NCI-H345 (cell line): ENCODE measurements at regions not wholly inside any gene's neighbourhood (a gene's known extent, or its start where the extent isn't known, plus 50 kb on each side); places are given as distances from the start of the nearest gene placed in this dataset.

ENCODE experiments used
- DNase-seq: peaks from one replicate; lab custom pipeline; 2025; lab: John Stamatoyannopoulos, UW

DNA sequence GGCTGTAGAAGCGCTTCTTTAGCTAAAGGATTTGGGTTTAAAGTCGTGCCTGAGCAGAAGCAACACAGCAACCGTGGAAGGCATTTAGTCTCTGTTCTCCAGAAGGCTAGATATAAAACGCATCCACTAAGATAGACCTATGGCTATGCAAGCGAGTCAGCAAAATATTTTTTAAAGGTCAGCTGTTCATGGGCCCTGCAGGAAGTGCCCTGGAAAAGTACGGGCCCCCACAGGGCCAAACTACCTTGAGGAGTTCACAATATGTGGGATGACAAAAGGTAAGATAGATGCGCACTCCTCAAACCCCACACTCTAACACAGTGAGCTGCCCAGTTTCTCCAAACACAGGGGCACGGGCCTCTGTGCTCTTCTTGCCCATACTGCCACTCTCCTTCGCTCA is 261.6 kb downstream of the VPS13C start:
- DNase-seq = no peak

GRCh38 chr15:61796056-61796455 is 264.2 kb downstream of the VPS13C start:
- no peak for DNase-seq

- DNase-seq = no peak
These were observed 265.4 kb downstream of the VPS13C start for GRCh38 chr15:61794881-61795280.

DNA sequence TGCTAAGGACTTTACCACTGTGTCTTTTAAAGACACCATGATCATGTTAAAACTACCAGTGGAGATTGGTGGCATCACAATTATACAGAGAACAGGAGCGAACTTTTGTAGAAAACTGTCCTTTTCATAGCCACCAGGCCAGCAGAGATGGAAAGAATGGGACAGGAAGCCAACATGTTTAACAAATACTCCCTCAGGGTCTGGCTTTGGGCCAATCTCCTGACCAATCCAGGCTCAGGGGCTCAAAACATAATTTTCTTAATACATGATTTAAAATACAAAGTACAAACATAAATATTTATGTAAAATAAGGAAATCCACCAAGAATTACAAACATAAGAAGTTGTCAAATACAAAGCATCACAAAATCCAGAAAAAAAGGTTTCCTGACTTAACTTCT is 266.0 kb downstream of the VPS13C start:
- DNase-seq = no peak

GRCh38 chr15:61784734-61785133 is 275.5 kb downstream of the VPS13C start:
- no peak for DNase-seq

DNA sequence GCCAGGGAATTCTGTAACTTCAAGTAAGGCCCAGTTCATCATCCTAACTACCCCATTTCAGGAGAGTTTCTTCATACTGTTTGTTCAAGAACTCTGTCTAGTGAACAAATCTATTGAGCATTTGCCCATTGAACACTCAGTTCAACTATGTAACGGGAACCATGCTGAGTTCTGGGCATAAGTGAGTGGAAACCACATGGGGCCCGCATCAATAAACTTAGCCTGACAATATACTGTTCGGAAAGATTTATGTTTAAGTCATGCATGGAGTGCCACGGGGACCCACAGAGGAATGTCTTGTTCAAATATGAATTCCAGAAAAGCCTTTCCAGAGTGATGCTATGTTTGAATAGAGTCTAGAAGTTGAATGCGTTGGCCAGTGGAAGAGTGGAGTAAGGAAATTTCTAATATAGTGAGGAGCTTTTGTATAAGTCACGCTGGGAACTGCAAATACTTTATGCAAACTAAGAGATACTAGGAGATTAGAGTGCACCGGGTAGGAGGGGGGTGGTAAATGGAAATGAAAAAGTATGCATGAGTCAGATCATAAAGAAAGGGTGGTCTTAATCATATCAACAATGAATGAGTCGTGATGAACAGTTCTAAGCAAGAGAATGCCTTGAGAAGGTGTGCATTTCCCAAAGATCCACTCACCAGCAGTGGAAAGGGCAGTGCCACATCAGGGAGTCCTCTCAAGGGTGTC is 279.8 kb downstream of the VPS13C start:
- DNase-seq = peak; percentile 21

- no peak for DNase-seq
These were observed 282.6 kb downstream of the VPS13C start for GRCh38 chr15:61777689-61778088.

- no peak for DNase-seq
These were observed 290.7 kb downstream of the VPS13C start for GRCh38 chr15:61769557-61769956.

DNA sequence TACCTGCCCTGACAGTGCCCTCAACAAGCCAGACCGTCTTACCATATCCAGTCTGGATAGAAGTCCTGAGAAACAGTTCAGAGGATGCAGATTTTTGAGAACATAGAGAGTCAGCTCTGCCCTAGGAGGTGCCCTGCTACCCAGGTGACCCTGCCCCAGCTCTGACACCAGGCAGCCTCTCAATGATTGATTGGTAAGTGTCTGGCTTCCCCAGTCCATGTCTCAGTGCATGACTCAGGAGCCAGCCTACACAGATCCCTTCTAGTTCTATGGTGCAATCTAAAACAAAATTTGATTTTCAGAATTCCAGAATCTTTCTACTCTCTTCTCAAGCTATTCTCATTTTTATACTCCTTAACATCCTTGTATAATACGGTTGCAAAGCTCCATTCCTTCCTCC is 292.1 kb downstream of the VPS13C start:
- no peak for DNase-seq

DNA sequence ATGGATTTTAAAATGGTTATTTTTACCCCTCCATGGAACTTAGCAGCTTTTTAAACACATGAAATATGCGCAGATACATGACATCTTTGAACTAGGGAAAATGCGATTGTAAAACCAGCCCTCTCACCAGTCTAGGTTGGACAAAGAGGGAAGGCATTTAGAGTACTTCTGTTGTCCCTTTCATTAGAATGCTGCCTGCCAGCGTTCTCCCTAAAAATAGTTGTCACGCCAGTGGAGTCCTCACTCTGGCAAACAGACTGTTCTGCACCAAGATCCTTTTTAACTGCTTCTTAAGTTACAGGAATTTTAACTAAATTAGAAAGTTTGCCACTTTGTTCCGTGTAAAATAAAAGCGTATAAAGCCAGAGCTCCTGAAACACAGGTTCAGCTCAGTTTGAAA is 295.3 kb downstream of the VPS13C start:
- DNase-seq = no peak

DNA sequence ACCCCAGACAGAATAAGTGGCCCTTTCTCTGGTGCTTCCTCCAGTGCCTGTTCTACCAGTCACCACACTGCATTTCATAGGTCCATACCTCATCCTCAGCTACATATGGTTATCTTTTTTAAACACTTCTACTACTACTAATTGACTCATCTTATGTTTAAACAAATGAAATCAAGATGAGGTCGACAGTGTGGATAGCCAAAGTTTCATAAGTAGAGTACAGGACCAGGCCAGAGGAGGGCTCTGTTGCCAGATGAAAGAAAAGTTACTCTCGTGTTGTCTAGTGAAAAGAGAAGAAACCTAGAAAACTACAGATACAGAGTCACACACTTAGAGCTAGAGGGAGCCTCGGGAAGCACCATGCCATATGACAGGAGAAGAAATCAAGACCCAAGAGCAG is 296.1 kb downstream of the VPS13C start:
- DNase-seq = no peak

GRCh38 chr15:61762676-61763075 is 297.6 kb downstream of the VPS13C start:
- DNase-seq = no peak

- no peak for DNase-seq
These were observed 300.6 kb downstream of the VPS13C start for GRCh38 chr15:61759639-61760038.

DNA sequence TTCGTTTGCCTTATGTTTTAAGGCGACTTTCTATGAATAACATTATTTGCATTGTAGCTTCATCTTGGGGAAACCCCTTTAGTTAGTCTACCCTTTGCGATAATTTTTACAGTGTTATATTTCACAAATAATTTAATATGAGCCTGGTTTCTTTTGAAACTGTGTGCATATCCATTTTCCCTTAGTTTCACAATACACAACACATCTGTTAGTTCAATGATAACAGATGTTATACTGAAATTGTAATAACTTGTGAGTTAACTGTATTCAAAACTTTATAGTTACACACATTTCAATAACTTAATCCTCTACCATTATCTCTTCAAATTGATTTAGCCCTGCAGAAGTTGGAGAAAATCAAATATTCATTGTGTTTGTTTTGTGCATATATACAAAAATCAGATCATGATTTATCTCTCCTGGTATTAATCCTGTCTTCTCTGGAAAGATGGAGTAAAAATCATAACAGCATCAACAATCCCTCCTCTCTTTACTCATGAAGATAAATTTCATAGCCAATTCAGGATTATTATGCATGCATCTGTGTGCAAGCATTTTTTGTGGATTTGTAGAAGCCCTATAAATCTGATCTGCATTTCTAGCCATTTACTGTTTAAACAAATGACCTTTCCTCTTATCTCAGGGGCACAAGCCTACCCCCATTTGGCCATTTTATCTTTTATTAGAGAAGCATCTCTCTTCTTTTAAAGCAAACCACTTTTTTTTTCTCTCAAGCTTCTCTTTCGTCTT is 304.0 kb downstream of the VPS13C start:
- no peak for DNase-seq

GRCh38 chr15:61755467-61755866 is 304.8 kb downstream of the VPS13C start:
- no peak for DNase-seq

DNA sequence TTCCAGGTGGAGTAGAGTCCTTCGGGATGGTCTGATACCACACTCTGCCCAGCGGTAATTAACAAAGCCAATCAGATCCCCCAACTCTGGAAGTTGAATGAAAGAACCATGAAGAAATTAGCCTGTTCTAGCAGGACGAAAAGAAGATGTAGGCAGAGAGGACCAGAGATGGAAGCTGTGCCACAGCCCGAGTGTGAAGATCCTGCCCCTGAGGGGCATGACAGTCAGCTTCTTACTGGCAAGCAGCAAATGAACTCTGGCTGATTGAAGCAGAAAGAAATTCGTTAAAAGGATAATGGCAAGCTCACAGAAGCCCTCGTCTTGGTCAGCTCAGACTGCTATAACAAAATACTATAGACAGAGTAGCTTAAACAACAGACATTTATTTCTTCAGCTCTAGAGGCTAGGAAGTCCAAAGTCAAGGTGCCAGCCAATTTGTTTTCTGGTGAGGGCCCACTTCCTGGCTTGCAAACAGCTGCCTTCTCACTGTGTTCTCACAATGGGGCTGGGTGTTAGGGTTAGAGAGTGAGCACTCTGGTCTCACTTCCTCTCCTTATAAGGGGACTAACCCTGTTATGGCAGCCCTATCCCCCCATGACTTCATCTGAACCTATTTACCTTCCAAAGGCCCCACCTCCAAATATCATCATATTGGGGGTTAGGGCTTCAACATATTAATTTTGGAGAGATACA is 307.1 kb downstream of the VPS13C start:
- no peak for DNase-seq

- DNase-seq = no peak
These were observed 308.2 kb downstream of the VPS13C start for GRCh38 chr15:61752001-61752400.

DNA sequence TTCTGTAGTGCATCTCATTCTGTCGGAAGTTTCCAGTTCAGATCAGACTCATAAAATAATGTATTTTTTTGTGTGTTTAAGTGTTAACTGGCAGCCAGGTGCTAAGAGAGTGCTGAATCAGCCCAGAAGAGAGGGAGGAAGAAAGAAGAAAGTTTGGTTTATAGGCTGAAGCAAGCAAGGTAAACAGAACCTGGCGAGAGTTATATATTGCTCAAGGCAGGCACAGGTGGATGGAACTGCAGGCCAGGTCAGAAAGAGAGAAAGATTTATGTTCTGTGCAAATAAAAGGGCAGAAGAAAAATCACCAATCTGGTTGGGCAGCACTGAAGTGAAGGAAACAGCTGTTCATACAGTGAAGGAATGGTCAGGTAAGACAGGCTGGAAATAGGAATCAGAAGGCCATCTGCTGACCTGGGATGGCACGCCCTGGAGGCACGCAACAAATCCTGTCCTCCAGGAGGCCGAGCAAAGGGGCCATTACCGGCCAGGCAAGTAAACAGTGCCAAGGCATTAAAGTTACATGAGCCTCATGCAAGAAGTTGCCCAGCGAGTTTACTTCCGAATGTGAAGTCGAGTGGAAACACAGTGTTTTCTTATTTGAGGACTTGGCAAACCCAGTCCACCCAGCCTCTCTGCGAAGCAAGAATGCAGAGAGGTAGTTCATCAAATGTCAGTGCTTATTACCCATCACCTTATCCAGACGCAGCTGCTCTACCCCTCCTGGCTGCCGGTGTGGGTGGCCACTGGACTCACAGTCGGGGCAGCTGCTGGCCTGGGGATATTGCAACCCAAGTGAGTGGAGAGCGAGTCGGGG is 309.8 kb downstream of the VPS13C start:
- DNase-seq = no peak

DNA sequence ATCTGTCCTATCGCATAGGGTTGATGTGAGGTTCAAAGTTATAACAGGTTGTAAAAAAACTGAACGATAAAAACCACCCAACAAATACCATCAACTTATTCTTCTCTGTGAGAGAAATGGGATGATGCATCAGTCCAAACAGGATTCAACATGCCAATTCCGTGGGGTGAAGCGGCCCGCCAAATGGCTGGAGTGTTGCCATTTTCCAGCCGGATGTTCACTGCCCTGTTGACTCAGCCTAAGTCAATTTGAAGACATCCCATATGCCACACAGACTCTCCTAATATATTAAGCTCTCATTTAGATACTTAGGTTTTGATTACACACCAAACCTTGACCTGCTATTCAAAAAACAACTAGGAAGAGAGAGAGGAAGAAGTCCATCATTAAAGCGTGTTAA is 311.1 kb downstream of the VPS13C start:
- no peak for DNase-seq

DNA sequence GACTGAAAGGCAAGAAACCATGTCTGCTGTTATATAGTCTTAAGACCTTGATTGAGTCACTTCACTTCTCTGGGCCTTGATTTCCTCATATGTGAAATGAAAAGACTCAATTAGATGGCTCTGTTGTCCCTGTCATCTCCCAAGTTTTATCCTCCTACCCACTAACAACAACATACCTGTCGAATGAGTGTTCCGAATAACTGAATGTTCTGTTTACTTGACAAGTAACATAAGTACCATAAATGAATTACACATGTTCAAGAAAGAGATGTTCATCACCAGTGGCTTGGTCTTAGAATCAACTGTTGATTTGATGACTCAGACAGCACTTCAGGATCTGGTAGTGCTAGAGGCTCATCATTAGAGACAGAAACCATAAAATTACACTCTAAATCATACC is 311.7 kb downstream of the VPS13C start:
- DNase-seq = no peak

DNA sequence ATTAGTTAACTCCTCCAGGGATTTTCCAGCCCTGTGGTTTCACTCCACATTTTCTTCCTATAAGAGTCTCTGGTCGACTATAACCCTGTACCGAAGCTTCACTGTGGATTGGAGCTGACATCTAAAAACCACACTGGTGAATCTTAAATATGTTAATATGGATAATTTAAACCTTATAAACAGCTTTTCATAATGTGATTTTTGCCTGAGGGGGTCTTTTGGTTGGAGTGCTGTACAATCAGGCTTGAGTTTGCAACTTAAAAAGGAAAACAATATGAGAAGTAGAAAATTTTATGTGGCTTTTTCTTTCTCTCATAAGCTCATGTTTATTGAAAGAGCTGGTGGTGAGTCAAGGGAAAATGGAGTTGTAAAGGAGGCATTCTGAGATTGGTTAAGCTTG is 313.7 kb downstream of the VPS13C start:
- no peak for DNase-seq

GRCh38 chr15:61743345-61743909 is 316.8 kb downstream of the VPS13C start:
- no peak for DNase-seq
